Stomach (tissue), 8 donors: ENCODE measurements at regions not wholly inside any gene's neighbourhood (a gene's known extent, or its start where the extent isn't known, plus 50 kb on each side); places are given as distances from the start of the nearest gene placed in this dataset.

Experiments used
- DNase-seq, 2 donors: peaks; one replicate each; pipeline versions ENCODE4 v3.0.0 to v3.0.0-alpha.2; 2013 to 2019
- H3K27ac ChIP-seq, 5 donors: fragments of 200-600 bp in 4 of 5; sonication (generic) in 4 of 5; one replicate each; pipeline ENCODE4 v1.5.1; 2013 to 2019; ENCODE audit warnings: mild to moderate bottlenecking in 1 of 5, moderate library complexity in 1 of 5
- H3K27me3 ChIP-seq, 3 donors: fragments of 200-600 bp; sonication (generic); one replicate each; pipeline ENCODE4 v1.5.1; 2017 to 2019; ENCODE audit warnings: mixed run types in 1 of 3
- H3K36me3 ChIP-seq, 4 donors: fragments of 200-600 bp; sonication (generic); 1 replicate in 3 of 4; 2 replicates in 1 of 4; pipeline ENCODE4 v1.5.1; 2016 to 2019
- H3K4me1 ChIP-seq, 4 donors: fragments of 200-600 bp; sonication (generic); one replicate each; pipeline ENCODE4 v1.5.1; 2016 to 2019
- H3K4me3 ChIP-seq, 4 donors: fragments of 200-600 bp; sonication (generic) in 3 of 4; one replicate each; pipeline ENCODE4 v1.5.1; 2016 to 2019; ENCODE audit warnings: mild to moderate bottlenecking in 1 of 4
- H3K9me3 ChIP-seq, 4 donors: fragments of 200-600 bp; sonication (generic); one replicate each; pipeline ENCODE4 v1.5.1; 2016 to 2019
- CTCF ChIP-seq, 7 experiments: fragments of 450-650 bp in 4 of 7; fragments of 200-600 bp in 3 of 7; sonication (generic) in 3 of 7; IDR thresholded peaks; one replicate each; pipeline ENCODE4 v1.5.1; 2016 to 2019; ENCODE audit warnings: antibody characterized with exemption in 7 of 7, control low read depth in 2 of 7, mild to moderate bottlenecking in 1 of 7
- EP300 ChIP-seq: sonication (generic); formaldehyde crosslinking; IDR thresholded peaks from one replicate; pipeline ENCODE4 v1.6.1; 2017; ENCODE audit warnings: antibody characterized with exemption
- POLR2A ChIP-seq, 4 donors: fragments of 450-650 bp; IDR thresholded peaks; one replicate each; pipeline ENCODE4 v1.6.1; 2016; ENCODE audit warnings: antibody characterized with exemption in 4 of 4, control low read depth in 2 of 4, mild to moderate bottlenecking in 1 of 4, moderate library complexity in 1 of 4
- POLR2AphosphoS5 ChIP-seq, 3 donors: sonication (generic); formaldehyde crosslinking; IDR thresholded peaks; one replicate each; pipeline ENCODE4 v1.6.1; 2016; ENCODE audit warnings: antibody characterized with exemption in 3 of 3
- WGBS, 5 donors: extraction: QIAGEN DNeasy Blood & Tissue Kit in 3 of 5; methylation state at CpG; one replicate each; pipeline versions ENCODE4 v1.1.5 to v1.1.7; 2013 to 2018; 5-methylcytosine and 5-hydroxymethylcytosine counted together
- intact Hi-C: fragments of 100-400 bp; cut with DNase I; formaldehyde crosslinking; loops from one replicate; pipeline ENCODE4 v1.15.1; 2023; ENCODE audit warnings: low total_unique reads
- donor health status: healthy with polysubstance abuse.
- donor health status: Bipolar disorder and iron deficiency.
- donor health status: healthy.

GRCh38 chr6:165872311-165872710, 209.3 kb upstream of the PDE10A start:
- peaks cover 0 to 13% (median 3%) of the 10 kb centered on the region in 4 donors for H3K9me3 ChIP-seq
- TF ChIP-seq CTCF (IDR thresholded peaks at IDR 0.05) (no peak), POLR2AphosphoS5 (IDR thresholded peaks at IDR 0.05) (no peak), POLR2A (IDR thresholded peaks at IDR 0.05) (no peak)
- no peaks in the 10 kb centered on the region for H3K36me3 ChIP-seq
- no peak overlapping the region for H3K27ac ChIP-seq
- no peak for DNase-seq
- H3K27me3 ChIP-seq = no peaks in the 10 kb centered on the region
- H3K4me1 ChIP-seq = peaks cover 0 to 14% (median 2%) of the 10 kb centered on the region in 4 donors
- WGBS, 5 donors = 76 to 84% (median 83%) methylated on average over 3 of the region's 3 CpGs
- intact Hi-C loops = no loop called here
- no peak overlapping the region for H3K4me3 ChIP-seq

- H3K4me1 ChIP-seq = peaks cover 0 to 7% (median 0%) of the 10 kb centered on the region in 4 donors
- no peaks in the 10 kb centered on the region for H3K27me3 ChIP-seq
- TF ChIP-seq POLR2A (IDR thresholded peaks at IDR 0.05) (no peak), EP300 (no peak), CTCF (IDR thresholded peaks at IDR 0.05) (no peak), POLR2AphosphoS5 (IDR thresholded peaks at IDR 0.05) (no peak)
- H3K27ac ChIP-seq = no peak overlapping the region
- no peak overlapping the region for H3K4me3 ChIP-seq
- DNase-seq = no peak
- peaks cover 0 to 17% (median 3%) of the 10 kb centered on the region in 4 donors for H3K9me3 ChIP-seq
- intact Hi-C loops = no loop called here
- WGBS, 5 donors = 86 to 91% (median 88%) methylated on average over 3 of the region's 3 CpGs
- no peaks in the 10 kb centered on the region for H3K36me3 ChIP-seq
Measured at GRCh38 chr6:165871571-165871970, 208.5 kb upstream of the PDE10A start.

- no peak overlapping the region for H3K4me3 ChIP-seq
- no peaks in the 10 kb centered on the region for H3K36me3 ChIP-seq
- H3K27me3 ChIP-seq = no peaks in the 10 kb centered on the region
- H3K4me1 ChIP-seq = no peaks in the 10 kb centered on the region
- TF ChIP-seq EP300 (no peak), POLR2AphosphoS5 (IDR thresholded peaks at IDR 0.05) (no peak), CTCF (IDR thresholded peaks at IDR 0.05) (no peak), POLR2A (IDR thresholded peaks at IDR 0.05) (no peak)
- DNase-seq = no peak
- no peak overlapping the region for H3K27ac ChIP-seq
- peaks cover 0 to 26% (median 3%) of the 10 kb centered on the region in 4 donors for H3K9me3 ChIP-seq
- intact Hi-C loops = no loop called here
- WGBS, 5 donors = 84 to 96% (median 94%) methylated on average over 3 of the region's 3 CpGs
Measured at GRCh38 chr6:165869526-165869925, 206.5 kb upstream of the PDE10A start.

- TF ChIP-seq POLR2A (IDR thresholded peaks at IDR 0.05) = no peak
- TF ChIP-seq POLR2AphosphoS5 (IDR thresholded peaks at IDR 0.05) = no peak
- no peak for TF ChIP-seq CTCF (IDR thresholded peaks at IDR 0.05)
- DNase-seq = no peak
- H3K4me1 ChIP-seq = no peaks in the 10 kb centered on the region
- H3K4me3 ChIP-seq = no peak overlapping the region
- H3K36me3 ChIP-seq = no peaks in the 10 kb centered on the region
- intact Hi-C loops = no loop called here
- WGBS, 5 donors = 45 to 100% (median 95%) methylated on average over 1 of the region's 1 CpG
- H3K27me3 ChIP-seq = no peaks in the 10 kb centered on the region
- no peak overlapping the region for H3K27ac ChIP-seq
- peaks cover 0 to 25% (median 3%) of the 10 kb centered on the region in 4 donors for H3K9me3 ChIP-seq
Measured at GRCh38 chr6:165864925-165865324, 201.9 kb upstream of the PDE10A start.
